Liver (tissue), 3 donors: ENCODE measurements at regions not wholly inside any gene's neighbourhood (a gene's known extent, or its start where the extent isn't known, plus 50 kb on each side); places are given as distances from the start of the nearest gene placed in this dataset.

ENCODE experiments used
- CTCF ChIP-seq: fragments of 150-350 bp; IDR thresholded peaks from 2 replicates; pipeline ENCODE4 v1.5.1; 2017; ENCODE audit warnings: improper control_type of control experiment, low read depth, low read length; ENCODE audit not compliant: missing input control
- EGR1 ChIP-seq, 2 donors: IDR thresholded peaks; 2 replicates each; pipeline ENCODE4 v1.6.1; 2016 to 2018; ENCODE audit warnings: antibody characterized with exemption in 2 of 2, low read depth in 2 of 2
- HNF4G ChIP-seq: IDR thresholded peaks from 2 replicates; pipeline ENCODE4 v1.6.1; 2016; ENCODE audit warnings: antibody characterized with exemption
- JUND ChIP-seq, 2 donors: IDR thresholded peaks; 2 replicates each; pipeline ENCODE4 v1.6.1; 2016; ENCODE audit warnings: antibody characterized with exemption in 2 of 2
- MAX ChIP-seq: IDR thresholded peaks from 2 replicates; pipeline ENCODE4 v1.6.1; 2016; ENCODE audit warnings: antibody characterized with exemption
- RAD21 ChIP-seq, 2 donors: IDR thresholded peaks; 2 replicates each; pipeline ENCODE4 v1.6.1; 2016; ENCODE audit warnings: antibody characterized with exemption in 2 of 2, mild to moderate bottlenecking in 2 of 2
- SP1 ChIP-seq: IDR thresholded peaks from 2 replicates; pipeline ENCODE4 v1.6.1; 2018; ENCODE audit warnings: antibody characterized with exemption, mild to moderate bottlenecking
- TAF1 ChIP-seq: conservative IDR thresholded peaks from 2 replicates; pipeline ENCODE4 v1.6.1; 2016; ENCODE audit warnings: antibody characterized with exemption, mild to moderate bottlenecking
- YY1 ChIP-seq: IDR thresholded peaks from 2 replicates; pipeline ENCODE4 v1.6.1; 2016; ENCODE audit warnings: antibody characterized with exemption, mild to moderate bottlenecking
- ZBTB33 ChIP-seq: IDR thresholded peaks from 2 replicates; pipeline ENCODE4 v1.6.1; 2016; ENCODE audit warnings: antibody characterized with exemption
- TF ChIP-seq, protein P1 (sequence below): IDR thresholded peaks from 2 replicates; pipeline ENCODE4 v1.6.1; 2016; ENCODE audit warnings: antibody characterized with exemption
- TF ChIP-seq, protein P2 (sequence below): IDR thresholded peaks from 2 replicates; pipeline ENCODE4 v1.6.1; 2016; ENCODE audit warnings: antibody characterized with exemption, mild to moderate bottlenecking
- donor health status: healthy.
- donor health status: healthy.

DNA sequence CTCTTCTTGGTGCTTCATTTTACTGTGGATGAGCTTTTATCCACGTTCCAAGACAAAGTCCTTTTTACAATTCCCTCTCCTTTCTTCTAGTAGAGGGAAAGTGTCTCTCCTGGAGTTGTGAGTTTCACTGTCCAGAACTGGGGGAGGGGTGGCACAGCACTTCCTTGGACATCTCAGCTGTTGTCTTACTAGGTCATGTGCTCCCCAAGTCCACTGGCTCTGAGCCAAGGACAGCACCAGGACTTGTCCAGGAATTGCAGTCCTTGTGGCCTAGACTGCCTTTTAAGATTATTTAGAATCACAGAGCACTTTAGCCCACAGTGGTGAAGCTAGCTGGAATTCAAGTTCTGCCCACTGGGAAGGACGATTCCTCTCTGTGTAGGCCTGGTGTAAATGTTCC is 700.2 kb upstream of the PTPRD start:
- no peak for TF ChIP-seq ZBTB33
- no peak for TF ChIP-seq YY1
- TF ChIP-seq CTCF: no peak
- no peak for TF ChIP-seq MAX
- no peak for TF ChIP-seq RAD21 (IDR thresholded peaks at IDR 0.05)
- no peak for TF ChIP-seq TAF1
- TF ChIP-seq, protein P1, sequence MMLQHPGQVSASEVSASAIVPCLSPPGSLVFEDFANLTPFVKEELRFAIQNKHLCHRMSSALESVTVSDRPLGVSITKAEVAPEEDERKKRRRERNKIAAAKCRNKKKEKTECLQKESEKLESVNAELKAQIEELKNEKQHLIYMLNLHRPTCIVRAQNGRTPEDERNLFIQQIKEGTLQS: no peak
- TF ChIP-seq JUND (IDR thresholded peaks at IDR 0.05): no peak
- no peak for TF ChIP-seq HNF4G
- TF ChIP-seq EGR1 (IDR thresholded peaks at IDR 0.05; ENCODE audit: low read depth in 2 of 2): no peak
- TF ChIP-seq, protein P2, sequence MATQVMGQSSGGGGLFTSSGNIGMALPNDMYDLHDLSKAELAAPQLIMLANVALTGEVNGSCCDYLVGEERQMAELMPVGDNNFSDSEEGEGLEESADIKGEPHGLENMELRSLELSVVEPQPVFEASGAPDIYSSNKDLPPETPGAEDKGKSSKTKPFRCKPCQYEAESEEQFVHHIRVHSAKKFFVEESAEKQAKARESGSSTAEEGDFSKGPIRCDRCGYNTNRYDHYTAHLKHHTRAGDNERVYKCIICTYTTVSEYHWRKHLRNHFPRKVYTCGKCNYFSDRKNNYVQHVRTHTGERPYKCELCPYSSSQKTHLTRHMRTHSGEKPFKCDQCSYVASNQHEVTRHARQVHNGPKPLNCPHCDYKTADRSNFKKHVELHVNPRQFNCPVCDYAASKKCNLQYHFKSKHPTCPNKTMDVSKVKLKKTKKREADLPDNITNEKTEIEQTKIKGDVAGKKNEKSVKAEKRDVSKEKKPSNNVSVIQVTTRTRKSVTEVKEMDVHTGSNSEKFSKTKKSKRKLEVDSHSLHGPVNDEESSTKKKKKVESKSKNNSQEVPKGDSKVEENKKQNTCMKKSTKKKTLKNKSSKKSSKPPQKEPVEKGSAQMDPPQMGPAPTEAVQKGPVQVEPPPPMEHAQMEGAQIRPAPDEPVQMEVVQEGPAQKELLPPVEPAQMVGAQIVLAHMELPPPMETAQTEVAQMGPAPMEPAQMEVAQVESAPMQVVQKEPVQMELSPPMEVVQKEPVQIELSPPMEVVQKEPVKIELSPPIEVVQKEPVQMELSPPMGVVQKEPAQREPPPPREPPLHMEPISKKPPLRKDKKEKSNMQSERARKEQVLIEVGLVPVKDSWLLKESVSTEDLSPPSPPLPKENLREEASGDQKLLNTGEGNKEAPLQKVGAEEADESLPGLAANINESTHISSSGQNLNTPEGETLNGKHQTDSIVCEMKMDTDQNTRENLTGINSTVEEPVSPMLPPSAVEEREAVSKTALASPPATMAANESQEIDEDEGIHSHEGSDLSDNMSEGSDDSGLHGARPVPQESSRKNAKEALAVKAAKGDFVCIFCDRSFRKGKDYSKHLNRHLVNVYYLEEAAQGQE: no peak
- no peak for TF ChIP-seq SP1
